ENCODE measurements at regions not wholly inside any gene's neighbourhood (a gene's known extent, or its start where the extent isn't known, plus 50 kb on each side); places are given as distances from the start of the nearest gene placed in this dataset.

- TF ChIP-seq CTCF (conservative IDR thresholded peaks at IDR 0.05 in 1 of 2, IDR thresholded peaks at IDR 0.05 in 1 of 2; ENCODE audit: extremely low read depth in 1 of 2, insufficient read depth in 1 of 2, low read depth in 1 of 2, low read length in 2 of 2) (no peak), EZH2 (IDR thresholded peaks at IDR 0.05; ENCODE audit: borderline replicate concordance, low read length) (no peak)
These were observed 364.7 kb upstream of the SASH1 start for GRCh38 chr6:147977851-147978465.

Data from mammary epithelial cell (primary cell).